HepG2 (cell line): ENCODE measurements at regions not wholly inside any gene's neighbourhood (a gene's known extent, or its start where the extent isn't known, plus 50 kb on each side); places are given as distances from the start of the nearest gene placed in this dataset.
A peak's percentile ranks its signal among the peaks of the same experiment; 100 is the strongest.

Experiments used
- ATAC-seq: fragments of 200-7000 bp; cut with Tn5 transposase; 3 replicates; pipeline ENCODE4 v1.9.1; 2020; ENCODE audit warnings: mild to moderate bottlenecking, moderate library complexity
- BruUV-seq: library from RNA; stranded (reverse); fragments of 400-500 nt; replicated peaks from 2 replicates; lab custom pipeline; 2021; lab: Mats Ljungman, UMichigan
- CTCF ChIA-PET: fragments of 300-600 bp; formaldehyde crosslinking; extraction: SDS; loops from one replicate; lab custom pipeline; 2021; ENCODE audit warnings: low total read pairs, inconsistent platforms, low intra/inter-chr PET ratio; lab: Yijun Ruan, JAX
- POLR2A ChIA-PET: fragments of 350-600 bp; sonication (Branson Sonifier 250); formaldehyde crosslinking; loops from one replicate; lab custom pipeline; 2020; ENCODE audit warnings: antibody characterized with exemption, inconsistent platforms; lab: Yijun Ruan, JAX
- DNase-seq: peaks from one replicate; pipeline ENCODE4 v3.0.0-alpha.2; 2015; ENCODE audit warnings: low spot score
- FAIRE-seq: peaks from 3 replicates; lab custom pipeline; 2011; peaks lifted over from hg19 to GRCh38; lab: Jason Lieb, UNC
- H2AFZ ChIP-seq: one replicate; pipeline ENCODE4 v1.6.1; 2011; ENCODE audit warnings: low read length, inconsistent platforms
- H3K27ac ChIP-seq: fragments of 300-600 bp; 3 replicates; pipeline ENCODE4 v1.8.0; 2011; ENCODE audit warnings: mixed run types, mild to moderate bottlenecking, mixed read lengths, low read length, inconsistent platforms; ENCODE audit not compliant: insufficient read depth; ENCODE audit errors: extremely low read length
- H3K27me3 ChIP-seq, 2 experiments: fragments of 200-600 bp in 1 of 2; 2 replicates in 1 of 2; 3 replicates in 1 of 2; pipeline versions ENCODE4 v1.6.0 to v1.8.0; 2011; ENCODE audit warnings: low read length in 2 of 2, mild to moderate bottlenecking in 2 of 2, moderate library complexity in 2 of 2, inconsistent platforms in 1 of 2; ENCODE audit not compliant: insufficient read depth in 2 of 2, control insufficient read depth in 1 of 2
- H3K36me3 ChIP-seq, 2 experiments: fragments of 200-600 bp in 1 of 2; replicated peaks in 1 of 2; 2 replicates in 1 of 2; 3 replicates in 1 of 2; pipeline versions ENCODE4 v1.5.1 to v1.8.0; 2011; ENCODE audit warnings: low read length in 2 of 2, inconsistent platforms in 1 of 2; ENCODE audit not compliant: insufficient read depth in 2 of 2, control insufficient read depth in 1 of 2
- H3K4me1 ChIP-seq: 2 replicates; pipeline ENCODE4 v1.5.1; 2012; ENCODE audit warnings: low read length, inconsistent platforms; ENCODE audit not compliant: insufficient read depth
- H3K4me2 ChIP-seq: 2 replicates; pipeline ENCODE4 v1.6.0; 2011; ENCODE audit warnings: low read depth, low read length, inconsistent platforms
- H3K4me3 ChIP-seq, 3 experiments: fragments of 200-600 bp in 1 of 3; sonication (generic), shearing (Covaris generic) in 1 of 3; replicated peaks in 1 of 3; 2 replicates each; pipeline ENCODE4 v1.5.1; 2011 to 2016; ENCODE audit warnings: low read length in 3 of 3, inconsistent platforms in 2 of 3, low read depth in 2 of 3, mild to moderate bottlenecking in 2 of 3, control low read depth in 1 of 3, mixed read lengths in 1 of 3; ENCODE audit not compliant: insufficient read depth in 1 of 3
- H3K79me2 ChIP-seq: one replicate; pipeline ENCODE4 v1.6.1; 2011; ENCODE audit warnings: low read length, inconsistent platforms; ENCODE audit not compliant: insufficient read depth
- H3K9ac ChIP-seq: 2 replicates; pipeline ENCODE4 v1.6.0; 2011; ENCODE audit warnings: mild to moderate bottlenecking, low read depth, low read length, inconsistent platforms; ENCODE audit not compliant: insufficient read depth
- H3K9me3 ChIP-seq: 2 replicates; pipeline ENCODE4 v1.5.1; 2012; ENCODE audit warnings: mild to moderate bottlenecking, low read length
- H4K20me1 ChIP-seq: 2 replicates; pipeline ENCODE4 v1.6.0; 2011; ENCODE audit warnings: inconsistent platforms, mild to moderate bottlenecking, low read length, moderate library complexity; ENCODE audit not compliant: insufficient read depth
- ARNTL ChIP-seq: sonication (generic); formaldehyde crosslinking; IDR thresholded peaks from 2 replicates; pipeline ENCODE4 v1.4.0; 2020; ENCODE audit warnings: mild to moderate bottlenecking, missing genetic modification reagents
- CREB1 ChIP-seq, 2 experiments: fragments of 450-650 bp in 1 of 2; IDR thresholded peaks; 2 replicates each; pipeline ENCODE4 v1.6.1; 2016 to 2017; ENCODE audit warnings: control low read depth in 1 of 2, mild to moderate bottlenecking in 1 of 2, missing compliant biosample characterization in 1 of 2, missing genetic modification characterization in 1 of 2
- EZH2 ChIP-seq: conservative IDR thresholded peaks from 2 replicates; pipeline ENCODE4 v1.6.1; 2012; ENCODE audit warnings: mild to moderate bottlenecking, low read depth, low read length, moderate library complexity
- FLYWCH1 ChIP-seq: sonication (generic); formaldehyde crosslinking; IDR thresholded peaks from 2 replicates; pipeline ENCODE4 v1.8.1; 2023; ENCODE audit warnings: mild to moderate bottlenecking, missing genetic modification reagents
- FOXK2 ChIP-seq: fragments of 450-650 bp; IDR thresholded peaks from 2 replicates; pipeline ENCODE4 v1.6.1; 2016
- GFI1 ChIP-seq: sonication (generic); formaldehyde crosslinking; IDR thresholded peaks from 2 replicates; pipeline ENCODE4 v1.5.0; 2020; ENCODE audit warnings: missing genetic modification reagents, mild to moderate bottlenecking, borderline replicate concordance
- HNF4G ChIP-seq, 2 experiments: sonication (generic) in 1 of 2; formaldehyde crosslinking in 1 of 2; IDR thresholded peaks; 2 replicates each; pipeline versions ENCODE4 v1.4.0 to v1.6.1; 2011 to 2020; ENCODE audit warnings: borderline replicate concordance in 2 of 2, low read depth in 2 of 2, mild to moderate bottlenecking in 2 of 2, low read length in 1 of 2, missing genetic modification reagents in 1 of 2, moderate library complexity in 1 of 2
- IRF2 ChIP-seq: IDR thresholded peaks from 2 replicates; pipeline ENCODE4 v1.6.1; 2018; ENCODE audit warnings: missing genetic modification reagents, missing compliant biosample characterization
- KDM3A ChIP-seq: IDR thresholded peaks from 2 replicates; pipeline ENCODE4 v1.6.1; 2018; ENCODE audit warnings: low read depth, missing compliant biosample characterization
- KDM5B ChIP-seq: sonication (generic); formaldehyde crosslinking; IDR thresholded peaks from 2 replicates; pipeline ENCODE4 v1.4.0; 2020; ENCODE audit warnings: missing genetic modification reagents, mild to moderate bottlenecking, borderline replicate concordance
- POLR2A ChIP-seq, 2 experiments: IDR thresholded peaks; 2 replicates each; pipeline ENCODE4 v1.6.1; 2011; ENCODE audit warnings: low read depth in 2 of 2, low read length in 2 of 2, mild to moderate bottlenecking in 1 of 2, moderate library complexity in 1 of 2; ENCODE audit not compliant: insufficient read depth in 1 of 2
- RBFOX2 ChIP-seq: fragments of 200-400 bp; formaldehyde crosslinking; IDR thresholded peaks from 2 replicates; pipeline ENCODE4 v1.6.1; 2017; ENCODE audit warnings: low read depth, mild to moderate bottlenecking, low read length
- REL ChIP-seq: sonication (generic); formaldehyde crosslinking; conservative IDR thresholded peaks from 2 replicates; pipeline ENCODE4 v1.8.0; 2022; ENCODE audit warnings: mild to moderate bottlenecking, missing genetic modification reagents, moderate library complexity
- TBP ChIP-seq: sonication (generic); formaldehyde crosslinking; IDR thresholded peaks from 2 replicates; pipeline ENCODE4 v1.5.0; 2020; ENCODE audit warnings: missing genetic modification reagents
- TOPORS ChIP-seq: sonication (generic); formaldehyde crosslinking; IDR thresholded peaks from 2 replicates; pipeline ENCODE4 v1.8.0; 2023; ENCODE audit warnings: mild to moderate bottlenecking, missing genetic modification reagents
- ZBTB21 ChIP-seq: sonication (generic); formaldehyde crosslinking; IDR thresholded peaks from 2 replicates; pipeline ENCODE4 v1.4.0; 2020; ENCODE audit warnings: missing genetic modification reagents
- ZMYM4 ChIP-seq: sonication (generic); formaldehyde crosslinking; IDR thresholded peaks from 2 replicates; pipeline ENCODE4 v1.8.1; 2023; ENCODE audit warnings: mild to moderate bottlenecking, missing genetic modification reagents
- ZNF556 ChIP-seq: sonication (generic); formaldehyde crosslinking; IDR thresholded peaks from 2 replicates; pipeline ENCODE4 v1.4.0; 2020; ENCODE audit warnings: mild to moderate bottlenecking, missing genetic modification reagents, borderline replicate concordance
- WGBS: methylation state at CpG from one replicate; pipeline ENCODE4 v1.1.6; 2017; ENCODE audit warnings: low lambda C conversion rate; 5-methylcytosine and 5-hydroxymethylcytosine counted together
- in situ Hi-C: cut with HindIII; loops from 2 replicates; pipeline ENCODE4 v1.10.0; 2017; ENCODE audit warnings: low pct_unique_long_range_greater_than_20kb; ENCODE audit not compliant: extremely low pct_ligation_motif_present
- intact Hi-C: fragments of 100-400 bp; cut with micrococcal nuclease; formaldehyde crosslinking; loops from one replicate; pipeline ENCODE4 v1.10.0; 2022; ENCODE audit not compliant: unreplicated experiment
- TF ChIP-seq, protein P1 (sequence below): sonication (generic); formaldehyde crosslinking; IDR thresholded peaks from 2 replicates; pipeline ENCODE4 v1.4.0; 2020; ENCODE audit warnings: missing genetic modification reagents, borderline replicate concordance
- TF ChIP-seq, protein P2 (sequence below): sonication (generic); formaldehyde crosslinking; IDR thresholded peaks from 2 replicates; pipeline ENCODE4 v1.4.0; 2020; ENCODE audit warnings: mild to moderate bottlenecking, missing genetic modification reagents, borderline replicate concordance

DNA sequence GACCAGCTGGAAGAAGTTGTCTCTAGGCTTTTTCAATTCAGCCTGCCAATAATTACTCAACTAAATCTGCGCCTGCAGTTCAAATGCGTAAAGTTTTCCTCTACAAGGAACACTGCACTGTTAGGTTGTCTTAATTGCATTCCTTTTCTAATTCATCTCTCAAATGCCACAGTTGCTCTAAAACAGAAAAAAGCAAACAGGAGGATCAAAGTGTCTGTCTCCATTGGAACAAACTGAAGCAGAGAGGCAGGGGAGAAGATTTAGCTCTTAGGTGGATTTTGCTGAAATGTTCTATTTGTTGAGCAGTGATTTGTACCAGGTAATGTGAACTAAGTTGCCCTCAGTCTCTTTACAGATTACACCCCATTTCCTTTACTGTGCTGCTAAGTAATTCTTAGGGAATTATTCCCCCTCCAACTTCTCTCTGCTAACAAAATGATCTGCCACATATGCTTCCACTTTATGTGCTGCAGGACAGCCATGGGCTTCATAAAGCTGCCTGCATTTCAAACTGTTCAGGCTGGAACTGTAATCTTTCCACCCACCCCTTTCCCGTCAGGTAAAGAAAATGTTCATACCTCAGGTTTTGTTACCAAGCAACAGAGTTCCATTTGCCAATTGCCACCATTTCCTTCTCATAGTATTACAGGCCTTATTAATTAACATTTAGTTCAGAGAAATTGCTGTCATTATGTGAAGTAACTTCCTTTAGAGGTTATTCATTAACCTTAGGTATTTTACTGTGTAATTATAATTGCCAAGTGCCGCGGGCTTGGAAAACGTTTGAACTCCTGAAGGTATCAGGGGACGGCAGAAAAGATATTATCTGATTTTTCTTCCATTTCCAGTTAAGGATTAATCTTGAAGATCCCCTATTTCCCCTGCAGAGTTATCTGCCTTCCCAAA is 149.3 kb downstream of the SPRY1 start:
- Histone ChIP-seq H3K36me3 (no peaks in the 10 kb centered on the region; a peak in 1 of 5 replicates), H4K20me1 (no peaks in the 10 kb centered on the region), H3K4me3 (peak overlapping the region; percentile 48 to 59 (median 59); a peak in 5 of 6 replicates), H3K9me3 (no peaks in the 10 kb centered on the region), H2AFZ (peak overlapping the region; percentile 67), H3K79me2 (no peaks in the 10 kb centered on the region), H3K27ac (peak overlapping the region; percentile 89), H3K4me2 (peak overlapping the region; percentile 75), H3K27me3 (no peaks in the 10 kb centered on the region), H3K9ac (peak overlapping the region; percentile 83), H3K4me1 (peaks cover 51% of the 10 kb centered on the region)
- peak; percentile 89 for ATAC-seq
- CTCF ChIA-PET: interaction anchor here (0.9 to 1.1 kb wide), 2 partner anchors 18 to 20 kb away, joined by 4 read pairs; no protein-coding TSS in a partner anchor
- BruUV-seq: TSS peak; percentile 92
- FAIRE-seq: peak; percentile 60
- intact Hi-C loops: loop anchor here (1.0 kb wide), 1 partner anchor 41 kb away; no protein-coding TSS in a partner anchor
- POLR2A ChIA-PET: interaction anchor here (0.8 to 1.6 kb wide), 9 partner anchors 10 to 149 kb away, joined by 3 to 38 read pairs (median 5); partner anchors contain the start of gene SPRY1
- WGBS: 5% methylated on average over 7 of the region's 7 CpGs
- in situ Hi-C loops: no loop called here
- peak; percentile 68 for DNase-seq
- TF ChIP-seq CREB1 (IDR thresholded peaks at IDR 0.05) (no peak), CREB1 (CRISPR knock-in tag; IDR thresholded peaks at IDR 0.05) (peak; percentile 39), ZBTB21 (CRISPR knock-in tag) (no peak), EZH2 (no peak), REL (CRISPR knock-in tag) (no peak), IRF2 (no peak), KDM3A (CRISPR knock-in tag) (no peak), GFI1 (peak; percentile 98), POLR2A (IDR thresholded peaks at IDR 0.05; ENCODE audit: insufficient read depth in 1 of 2, low read depth in 2 of 2, low read length in 2 of 2) (peak in 1 of 2 experiments; percentile 53; a peak in 1 of 4 replicates), KDM5B (CRISPR knock-in tag) (no peak), TOPORS (CRISPR knock-in tag) (0 out of 2 replicates have a peak, but pooled peaks have one; percentile 41), ZNF556 (CRISPR knock-in tag) (no peak), ZMYM4 (CRISPR knock-in tag) (no peak), RBFOX2 (peak; percentile 33; the same call in 1 of the 2 replicates), ARNTL (no peak), FLYWCH1 (no peak), HNF4G (IDR thresholded peaks at IDR 0.05; ENCODE audit: borderline replicate concordance, low read depth, low read length) (no peak), HNF4G (CRISPR knock-in tag; IDR thresholded peaks at IDR 0.05; ENCODE audit: borderline replicate concordance, low read depth) (no peak), FOXK2 (no peak), TBP (no peak)
- TF ChIP-seq, protein P1, sequence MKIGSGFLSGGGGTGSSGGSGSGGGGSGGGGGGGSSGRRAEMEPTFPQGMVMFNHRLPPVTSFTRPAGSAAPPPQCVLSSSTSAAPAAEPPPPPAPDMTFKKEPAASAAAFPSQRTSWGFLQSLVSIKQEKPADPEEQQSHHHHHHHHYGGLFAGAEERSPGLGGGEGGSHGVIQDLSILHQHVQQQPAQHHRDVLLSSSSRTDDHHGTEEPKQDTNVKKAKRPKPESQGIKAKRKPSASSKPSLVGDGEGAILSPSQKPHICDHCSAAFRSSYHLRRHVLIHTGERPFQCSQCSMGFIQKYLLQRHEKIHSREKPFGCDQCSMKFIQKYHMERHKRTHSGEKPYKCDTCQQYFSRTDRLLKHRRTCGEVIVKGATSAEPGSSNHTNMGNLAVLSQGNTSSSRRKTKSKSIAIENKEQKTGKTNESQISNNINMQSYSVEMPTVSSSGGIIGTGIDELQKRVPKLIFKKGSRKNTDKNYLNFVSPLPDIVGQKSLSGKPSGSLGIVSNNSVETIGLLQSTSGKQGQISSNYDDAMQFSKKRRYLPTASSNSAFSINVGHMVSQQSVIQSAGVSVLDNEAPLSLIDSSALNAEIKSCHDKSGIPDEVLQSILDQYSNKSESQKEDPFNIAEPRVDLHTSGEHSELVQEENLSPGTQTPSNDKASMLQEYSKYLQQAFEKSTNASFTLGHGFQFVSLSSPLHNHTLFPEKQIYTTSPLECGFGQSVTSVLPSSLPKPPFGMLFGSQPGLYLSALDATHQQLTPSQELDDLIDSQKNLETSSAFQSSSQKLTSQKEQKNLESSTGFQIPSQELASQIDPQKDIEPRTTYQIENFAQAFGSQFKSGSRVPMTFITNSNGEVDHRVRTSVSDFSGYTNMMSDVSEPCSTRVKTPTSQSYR (CRISPR knock-in tag): no peak
- TF ChIP-seq, protein P2, sequence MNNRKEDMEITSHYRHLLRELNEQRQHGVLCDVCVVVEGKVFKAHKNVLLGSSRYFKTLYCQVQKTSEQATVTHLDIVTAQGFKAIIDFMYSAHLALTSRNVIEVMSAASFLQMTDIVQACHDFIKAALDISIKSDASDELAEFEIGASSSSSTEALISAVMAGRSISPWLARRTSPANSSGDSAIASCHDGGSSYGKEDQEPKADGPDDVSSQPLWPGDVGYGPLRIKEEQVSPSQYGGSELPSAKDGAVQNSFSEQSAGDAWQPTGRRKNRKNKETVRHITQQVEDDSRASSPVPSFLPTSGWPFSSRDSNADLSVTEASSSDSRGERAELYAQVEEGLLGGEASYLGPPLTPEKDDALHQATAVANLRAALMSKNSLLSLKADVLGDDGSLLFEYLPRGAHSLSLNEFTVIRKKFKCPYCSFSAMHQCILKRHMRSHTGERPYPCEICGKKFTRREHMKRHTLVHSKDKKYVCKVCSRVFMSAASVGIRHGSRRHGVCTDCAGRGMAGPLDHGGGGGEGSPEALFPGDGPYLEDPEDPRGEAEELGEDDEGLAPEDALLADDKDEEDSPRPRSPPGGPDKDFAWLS: no peak
